ENCODE measurements at regions not wholly inside any gene's neighbourhood (a gene's known extent, or its start where the extent isn't known, plus 50 kb on each side); places are given as distances from the start of the nearest gene placed in this dataset.
A peak's percentile ranks its signal among the peaks of the same experiment; 100 is the strongest.

DNA sequence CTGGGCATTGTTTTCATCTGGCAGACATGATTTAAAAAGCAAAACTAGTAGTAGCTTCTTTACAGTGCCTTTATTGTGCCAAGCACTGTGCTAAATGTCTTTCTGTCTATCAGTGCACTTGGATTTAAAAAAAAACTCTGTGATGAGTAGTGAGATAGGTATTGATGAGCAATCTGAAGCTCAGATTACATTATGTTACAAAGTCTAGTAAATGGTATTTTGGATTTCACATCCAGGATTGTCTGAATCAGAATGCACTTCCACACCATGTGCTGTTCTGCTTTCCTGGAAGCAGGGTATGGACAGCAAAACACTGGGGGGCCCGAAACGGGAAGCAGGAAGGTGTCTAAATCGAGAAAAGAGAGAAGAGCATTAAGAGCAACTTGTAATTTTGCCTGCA lies 103.4 kb upstream of the CCN2 start (continued):
- TF ChIP-seq, protein P1, sequence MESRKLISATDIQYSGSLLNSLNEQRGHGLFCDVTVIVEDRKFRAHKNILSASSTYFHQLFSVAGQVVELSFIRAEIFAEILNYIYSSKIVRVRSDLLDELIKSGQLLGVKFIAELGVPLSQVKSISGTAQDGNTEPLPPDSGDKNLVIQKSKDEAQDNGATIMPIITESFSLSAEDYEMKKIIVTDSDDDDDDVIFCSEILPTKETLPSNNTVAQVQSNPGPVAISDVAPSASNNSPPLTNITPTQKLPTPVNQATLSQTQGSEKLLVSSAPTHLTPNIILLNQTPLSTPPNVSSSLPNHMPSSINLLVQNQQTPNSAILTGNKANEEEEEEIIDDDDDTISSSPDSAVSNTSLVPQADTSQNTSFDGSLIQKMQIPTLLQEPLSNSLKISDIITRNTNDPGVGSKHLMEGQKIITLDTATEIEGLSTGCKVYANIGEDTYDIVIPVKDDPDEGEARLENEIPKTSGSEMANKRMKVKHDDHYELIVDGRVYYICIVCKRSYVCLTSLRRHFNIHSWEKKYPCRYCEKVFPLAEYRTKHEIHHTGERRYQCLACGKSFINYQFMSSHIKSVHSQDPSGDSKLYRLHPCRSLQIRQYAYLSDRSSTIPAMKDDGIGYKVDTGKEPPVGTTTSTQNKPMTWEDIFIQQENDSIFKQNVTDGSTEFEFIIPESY (IDR thresholded peaks at IDR 0.05; ENCODE audit: borderline replicate concordance, low read depth) = no peak
- TF ChIP-seq, protein P2, sequence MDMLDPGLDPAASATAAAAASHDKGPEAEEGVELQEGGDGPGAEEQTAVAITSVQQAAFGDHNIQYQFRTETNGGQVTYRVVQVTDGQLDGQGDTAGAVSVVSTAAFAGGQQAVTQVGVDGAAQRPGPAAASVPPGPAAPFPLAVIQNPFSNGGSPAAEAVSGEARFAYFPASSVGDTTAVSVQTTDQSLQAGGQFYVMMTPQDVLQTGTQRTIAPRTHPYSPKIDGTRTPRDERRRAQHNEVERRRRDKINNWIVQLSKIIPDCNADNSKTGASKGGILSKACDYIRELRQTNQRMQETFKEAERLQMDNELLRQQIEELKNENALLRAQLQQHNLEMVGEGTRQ (IDR thresholded peaks at IDR 0.05; ENCODE audit: borderline replicate concordance, low read depth, low read length) = no peak

GRCh38 chr6:132053511-132053910 lies 102.3 kb upstream of the CCN2 start:
- no peak overlapping the region for H3K9ac ChIP-seq
- no peaks in the 10 kb centered on the region for H3K36me3 ChIP-seq (replicated peaks in 1 of 2; ENCODE audit: control insufficient read depth in 1 of 2, insufficient read depth in 2 of 2, low read length in 1 of 2)
- H3K9me3 ChIP-seq = no peaks in the 10 kb centered on the region
- WGBS (ENCODE audit: low lambda C conversion rate) = 28% methylated on average over 2 of the region's 2 CpGs
- H4K20me1 ChIP-seq (ENCODE audit: insufficient read depth) = no peaks in the 10 kb centered on the region
- H3K9me2 ChIP-seq = no peaks in the 10 kb centered on the region
- H3K4me1 ChIP-seq (ENCODE audit: control insufficient read depth in 1 of 2, insufficient read depth in 2 of 2, low read depth in 1 of 2, low read length in 1 of 2) = peaks cover 0 to 7% of the 10 kb centered on the region in 2 experiments; a peak in 2 of 4 replicates
- ChIA-PET POLR2A (no interaction called here), CTCF (no interaction called here)
- no peak overlapping the region; the same call in 1 of the 2 replicates for H2AFZ ChIP-seq (ENCODE audit: low read depth)
- DNase-seq = no peak
- no peak overlapping the region for H3K4me2 ChIP-seq
- H3F3A ChIP-seq (replicated peaks; ENCODE audit: insufficient read depth) = peaks cover 7% of the 10 kb centered on the region
- no peaks in the 10 kb centered on the region for H3K79me2 ChIP-seq (ENCODE audit: insufficient read depth)
- no peaks in the 10 kb centered on the region for H3K27me3 ChIP-seq (ENCODE audit: insufficient read depth)
- peak overlapping the region in 1 of 2 experiments; percentile 48; a peak in 2 of 4 replicates for H3K27ac ChIP-seq (ENCODE audit: low read depth in 2 of 2, low read length in 1 of 2)
- H3K4me3 ChIP-seq (ENCODE audit: low read depth in 2 of 2, low read length in 1 of 2) = no peak overlapping the region
- TF ChIP-seq RAD21 (IDR thresholded peaks at IDR 0.05; ENCODE audit: low read length) = no peak
- no peak for TF ChIP-seq PBX3 (IDR thresholded peaks at IDR 0.05)
- TF ChIP-seq, protein P1 (IDR thresholded peaks at IDR 0.05; ENCODE audit: borderline replicate concordance, low read depth) = no peak
- TF ChIP-seq SIN3A (IDR thresholded peaks at IDR 0.05; ENCODE audit: borderline replicate concordance, low read depth, low read length) = no peak
- TF ChIP-seq GABPA (IDR thresholded peaks at IDR 0.05; ENCODE audit: low read depth) = no peak
- no peak for TF ChIP-seq POLR2AphosphoS5 (IDR thresholded peaks at IDR 0.05; ENCODE audit: low read depth, low read length)
- no peak for TF ChIP-seq MAX (IDR thresholded peaks at IDR 0.05; ENCODE audit: low read depth)
- TF ChIP-seq TCF12 (IDR thresholded peaks at IDR 0.05) = no peak
- TF ChIP-seq ELF1 (IDR thresholded peaks at IDR 0.05) = no peak
- TF ChIP-seq, protein P3, sequence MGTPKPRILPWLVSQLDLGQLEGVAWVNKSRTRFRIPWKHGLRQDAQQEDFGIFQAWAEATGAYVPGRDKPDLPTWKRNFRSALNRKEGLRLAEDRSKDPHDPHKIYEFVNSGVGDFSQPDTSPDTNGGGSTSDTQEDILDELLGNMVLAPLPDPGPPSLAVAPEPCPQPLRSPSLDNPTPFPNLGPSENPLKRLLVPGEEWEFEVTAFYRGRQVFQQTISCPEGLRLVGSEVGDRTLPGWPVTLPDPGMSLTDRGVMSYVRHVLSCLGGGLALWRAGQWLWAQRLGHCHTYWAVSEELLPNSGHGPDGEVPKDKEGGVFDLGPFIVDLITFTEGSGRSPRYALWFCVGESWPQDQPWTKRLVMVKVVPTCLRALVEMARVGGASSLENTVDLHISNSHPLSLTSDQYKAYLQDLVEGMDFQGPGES (IDR thresholded peaks at IDR 0.05; ENCODE audit: low read depth, low read length) = no peak
- TF ChIP-seq MXI1 (IDR thresholded peaks at IDR 0.05; ENCODE audit: low read depth, low read length) = no peak
- peak; percentile 22; the same call in 1 of the 2 replicates for TF ChIP-seq NFIC (IDR thresholded peaks at IDR 0.05; ENCODE audit: borderline replicate concordance)
- no peak for TF ChIP-seq SMC3 (IDR thresholded peaks at IDR 0.05; ENCODE audit: low read depth, low read length)
- TF ChIP-seq FOSL2 (IDR thresholded peaks at IDR 0.05; ENCODE audit: borderline replicate concordance, low read depth) = 0 out of 2 replicates have a peak, but pooled peaks have one; percentile 7
- TF ChIP-seq, protein P4, sequence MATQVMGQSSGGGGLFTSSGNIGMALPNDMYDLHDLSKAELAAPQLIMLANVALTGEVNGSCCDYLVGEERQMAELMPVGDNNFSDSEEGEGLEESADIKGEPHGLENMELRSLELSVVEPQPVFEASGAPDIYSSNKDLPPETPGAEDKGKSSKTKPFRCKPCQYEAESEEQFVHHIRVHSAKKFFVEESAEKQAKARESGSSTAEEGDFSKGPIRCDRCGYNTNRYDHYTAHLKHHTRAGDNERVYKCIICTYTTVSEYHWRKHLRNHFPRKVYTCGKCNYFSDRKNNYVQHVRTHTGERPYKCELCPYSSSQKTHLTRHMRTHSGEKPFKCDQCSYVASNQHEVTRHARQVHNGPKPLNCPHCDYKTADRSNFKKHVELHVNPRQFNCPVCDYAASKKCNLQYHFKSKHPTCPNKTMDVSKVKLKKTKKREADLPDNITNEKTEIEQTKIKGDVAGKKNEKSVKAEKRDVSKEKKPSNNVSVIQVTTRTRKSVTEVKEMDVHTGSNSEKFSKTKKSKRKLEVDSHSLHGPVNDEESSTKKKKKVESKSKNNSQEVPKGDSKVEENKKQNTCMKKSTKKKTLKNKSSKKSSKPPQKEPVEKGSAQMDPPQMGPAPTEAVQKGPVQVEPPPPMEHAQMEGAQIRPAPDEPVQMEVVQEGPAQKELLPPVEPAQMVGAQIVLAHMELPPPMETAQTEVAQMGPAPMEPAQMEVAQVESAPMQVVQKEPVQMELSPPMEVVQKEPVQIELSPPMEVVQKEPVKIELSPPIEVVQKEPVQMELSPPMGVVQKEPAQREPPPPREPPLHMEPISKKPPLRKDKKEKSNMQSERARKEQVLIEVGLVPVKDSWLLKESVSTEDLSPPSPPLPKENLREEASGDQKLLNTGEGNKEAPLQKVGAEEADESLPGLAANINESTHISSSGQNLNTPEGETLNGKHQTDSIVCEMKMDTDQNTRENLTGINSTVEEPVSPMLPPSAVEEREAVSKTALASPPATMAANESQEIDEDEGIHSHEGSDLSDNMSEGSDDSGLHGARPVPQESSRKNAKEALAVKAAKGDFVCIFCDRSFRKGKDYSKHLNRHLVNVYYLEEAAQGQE (IDR thresholded peaks at IDR 0.05; ENCODE audit: low read depth, low read length) = no peak
- TF ChIP-seq YY1 (IDR thresholded peaks at IDR 0.05; ENCODE audit: low read depth) = no peak
- no peak for TF ChIP-seq GATA2 (CRISPR knock-in tag; IDR thresholded peaks at IDR 0.05)
- TF ChIP-seq, protein P2 (IDR thresholded peaks at IDR 0.05; ENCODE audit: borderline replicate concordance, low read depth, low read length) = no peak
- TF ChIP-seq JUND (IDR thresholded peaks at IDR 0.05) = 0 out of 2 replicates have a peak, but pooled peaks have one; percentile 9
- TF ChIP-seq RFX5 (IDR thresholded peaks at IDR 0.05; ENCODE audit: low read length) = no peak

Data from SK-N-SH (cell line).